Thyroid gland (tissue), 4 donors: ENCODE measurements at regions not wholly inside any gene's neighbourhood (a gene's known extent, or its start where the extent isn't known, plus 50 kb on each side); places are given as distances from the start of the nearest gene placed in this dataset.

Experiments used
- DNase-seq, 2 donors: peaks; one replicate each; pipeline ENCODE4 v3.0.0-alpha.2; 2019
- H3K27ac ChIP-seq, 3 donors: fragments of 200-600 bp; sonication (generic); 1 replicate in 2 of 3; 2 replicates in 1 of 3; pipeline ENCODE4 v1.5.1; 2016 to 2019; ENCODE audit warnings: mild to moderate bottlenecking in 1 of 3, moderate library complexity in 1 of 3
- H3K27me3 ChIP-seq: fragments of 200-600 bp; sonication (generic); one replicate; pipeline ENCODE4 v1.5.1; 2019
- H3K36me3 ChIP-seq, 2 donors: fragments of 200-600 bp; sonication (generic); one replicate each; pipeline ENCODE4 v1.5.1; 2016 to 2019
- H3K4me1 ChIP-seq, 2 donors: fragments of 200-600 bp; sonication (generic); one replicate each; pipeline ENCODE4 v1.5.1; 2017 to 2019
- H3K4me3 ChIP-seq, 3 donors: fragments of 200-600 bp; sonication (generic); replicated peaks in 1 of 3; 1 replicate in 2 of 3; 2 replicates in 1 of 3; pipeline ENCODE4 v1.5.1; 2016; ENCODE audit warnings: mild to moderate bottlenecking in 1 of 3
- H3K9me3 ChIP-seq: fragments of 200-600 bp; sonication (generic); one replicate; pipeline ENCODE4 v1.5.1; 2017
- CTCF ChIP-seq, 6 experiments: fragments of 200-600 bp in 3 of 6; fragments of 450-650 bp in 3 of 6; sonication (generic) in 3 of 6; IDR thresholded peaks; one replicate each; pipeline ENCODE4 v1.5.1; 2016 to 2019; ENCODE audit warnings: antibody characterized with exemption in 6 of 6, mild to moderate bottlenecking in 2 of 6, inconsistent platforms in 1 of 6, moderate library complexity in 1 of 6
- POLR2A ChIP-seq, 2 donors: fragments of 450-650 bp; IDR thresholded peaks; one replicate each; pipeline ENCODE4 v1.6.1; 2017; ENCODE audit warnings: antibody characterized with exemption in 2 of 2, mild to moderate bottlenecking in 2 of 2, moderate library complexity in 1 of 2
- WGBS, 2 donors: methylation state at CpG; one replicate each; pipeline ENCODE4 v1.1.5; 2017; 5-methylcytosine and 5-hydroxymethylcytosine counted together
- intact Hi-C: fragments of 100-400 bp; cut with DNase I; formaldehyde crosslinking; loops from one replicate; pipeline ENCODE4 v1.15.1; 2023

- TF ChIP-seq CTCF (IDR thresholded peaks at IDR 0.05) (no peak), POLR2A (IDR thresholded peaks at IDR 0.05) (no peak)
- Histone ChIP-seq H3K27ac (no peak overlapping the region), H3K36me3 (no peaks in the 10 kb centered on the region), H3K27me3 (no peaks in the 10 kb centered on the region), H3K4me1 (no peaks in the 10 kb centered on the region), H3K9me3 (no peaks in the 10 kb centered on the region), H3K4me3 (no peak overlapping the region)
- intact Hi-C loops: no loop called here
- no peak for DNase-seq
- WGBS, 2 donors: 81 to 89% methylated on average over 1 of the region's 1 CpG
These were observed 233.3 kb downstream of the GAS1 start for GRCh38 chr9:86713970-86714369.

GRCh38 chr9:86713470-86713869 is 233.8 kb downstream of the GAS1 start:
- DNase-seq: no peak
- no peaks in the 10 kb centered on the region for H3K27me3 ChIP-seq
- WGBS, 2 donors: 60 to 65% methylated on average over 2 of the region's 2 CpGs
- TF ChIP-seq POLR2A (IDR thresholded peaks at IDR 0.05) (no peak), CTCF (IDR thresholded peaks at IDR 0.05) (no peak)
- no peak overlapping the region for H3K4me3 ChIP-seq
- no peaks in the 10 kb centered on the region for H3K36me3 ChIP-seq
- H3K27ac ChIP-seq: no peak overlapping the region
- H3K4me1 ChIP-seq: no peaks in the 10 kb centered on the region
- no peaks in the 10 kb centered on the region for H3K9me3 ChIP-seq
- intact Hi-C loops: no loop called here

GRCh38 chr9:86708918-86709835 is 238.1 kb downstream of the GAS1 start:
- TF ChIP-seq POLR2A (IDR thresholded peaks at IDR 0.05) (no peak), CTCF (IDR thresholded peaks at IDR 0.05) (no peak)
- H3K36me3 ChIP-seq: no peaks in the 10 kb centered on the region
- no peak overlapping the region for H3K4me3 ChIP-seq
- no peaks in the 10 kb centered on the region for H3K9me3 ChIP-seq
- no peak overlapping the region for H3K27ac ChIP-seq
- H3K4me1 ChIP-seq: no peaks in the 10 kb centered on the region
- 79 to 86% methylated on average over 9 of the region's 9 CpGs for WGBS, 2 donors
- no peaks in the 10 kb centered on the region for H3K27me3 ChIP-seq
- intact Hi-C loops: no loop called here
- no peak for DNase-seq

- H3K27ac ChIP-seq: no peak overlapping the region
These were observed 239.3 kb downstream of the GAS1 start for GRCh38 chr9:86707932-86708510.

More at GRCh38 chr9:86707932-86708510, 239.3 kb downstream of the GAS1 start:
- no peak overlapping the region for H3K4me3 ChIP-seq
- H3K36me3 ChIP-seq: no peaks in the 10 kb centered on the region
- no peaks in the 10 kb centered on the region for H3K4me1 ChIP-seq
- no peak for TF ChIP-seq POLR2A (IDR thresholded peaks at IDR 0.05)
- TF ChIP-seq CTCF (IDR thresholded peaks at IDR 0.05): no peak
- intact Hi-C loops: no loop called here
- no peaks in the 10 kb centered on the region for H3K9me3 ChIP-seq
- 94 to 97% methylated on average over 4 of the region's 4 CpGs for WGBS, 2 donors
- no peaks in the 10 kb centered on the region for H3K27me3 ChIP-seq
- no peak for DNase-seq
